Prostate gland (tissue), 2 donors: ENCODE measurements at regions not wholly inside any gene's neighbourhood (a gene's known extent, or its start where the extent isn't known, plus 50 kb on each side); places are given as distances from the start of the nearest gene placed in this dataset.

ENCODE experiments used
- DNase-seq: peaks from one replicate; pipeline ENCODE4 v3.0.0-alpha.2; 2019; ENCODE audit warnings: low spot score
- H3K27ac ChIP-seq, 2 donors: fragments of 200-600 bp; sonication (generic); 2 replicates each; pipeline ENCODE4 v1.5.1; 2017 to 2019
- H3K27me3 ChIP-seq: fragments of 200-600 bp; sonication (generic); replicated peaks from 2 replicates; pipeline ENCODE4 v1.5.1; 2019; ENCODE audit not compliant: insufficient read depth
- H3K36me3 ChIP-seq, 2 donors: fragments of 200-600 bp; sonication (generic); 1 replicate in 1 of 2; 2 replicates in 1 of 2; pipeline versions ENCODE4 v1.5.1 to v1.8.1; 2017 to 2019
- H3K4me1 ChIP-seq: fragments of 200-600 bp; sonication (generic); replicated peaks from 2 replicates; pipeline ENCODE4 v1.5.1; 2019
- H3K4me3 ChIP-seq, 2 donors: fragments of 200-600 bp; sonication (generic); 2 replicates each; pipeline ENCODE4 v1.5.1; 2017 to 2019
- H3K9me3 ChIP-seq: fragments of 200-600 bp; sonication (generic); 2 replicates; pipeline ENCODE4 v1.5.1; 2017
- POLR2A ChIP-seq: fragments of 450-650 bp; IDR thresholded peaks from one replicate; pipeline ENCODE4 v1.6.1; 2016; ENCODE audit warnings: antibody characterized with exemption, mild to moderate bottlenecking
- POLR2AphosphoS5 ChIP-seq: sonication (generic); formaldehyde crosslinking; IDR thresholded peaks from one replicate; pipeline ENCODE4 v1.6.1; 2017; ENCODE audit warnings: antibody characterized with exemption
- WGBS: methylation state at CpG from one replicate; pipeline ENCODE4 v1.1.5; 2018; 5-methylcytosine and 5-hydroxymethylcytosine counted together
- intact Hi-C: fragments of 100-400 bp; cut with DNase I; formaldehyde crosslinking; loops from one replicate; pipeline ENCODE4 v1.14.2; 2022
- TF ChIP-seq, protein P1 (sequence below), 4 experiments: fragments of 200-600 bp in 2 of 4; fragments of 450-650 bp in 2 of 4; sonication (generic) in 2 of 4; IDR thresholded peaks; 1 replicate in 3 of 4; 2 replicates in 1 of 4; pipeline ENCODE4 v1.5.1; 2016 to 2019; ENCODE audit warnings: antibody characterized with exemption in 4 of 4, mild to moderate bottlenecking in 2 of 4, moderate library complexity in 2 of 4

DNA sequence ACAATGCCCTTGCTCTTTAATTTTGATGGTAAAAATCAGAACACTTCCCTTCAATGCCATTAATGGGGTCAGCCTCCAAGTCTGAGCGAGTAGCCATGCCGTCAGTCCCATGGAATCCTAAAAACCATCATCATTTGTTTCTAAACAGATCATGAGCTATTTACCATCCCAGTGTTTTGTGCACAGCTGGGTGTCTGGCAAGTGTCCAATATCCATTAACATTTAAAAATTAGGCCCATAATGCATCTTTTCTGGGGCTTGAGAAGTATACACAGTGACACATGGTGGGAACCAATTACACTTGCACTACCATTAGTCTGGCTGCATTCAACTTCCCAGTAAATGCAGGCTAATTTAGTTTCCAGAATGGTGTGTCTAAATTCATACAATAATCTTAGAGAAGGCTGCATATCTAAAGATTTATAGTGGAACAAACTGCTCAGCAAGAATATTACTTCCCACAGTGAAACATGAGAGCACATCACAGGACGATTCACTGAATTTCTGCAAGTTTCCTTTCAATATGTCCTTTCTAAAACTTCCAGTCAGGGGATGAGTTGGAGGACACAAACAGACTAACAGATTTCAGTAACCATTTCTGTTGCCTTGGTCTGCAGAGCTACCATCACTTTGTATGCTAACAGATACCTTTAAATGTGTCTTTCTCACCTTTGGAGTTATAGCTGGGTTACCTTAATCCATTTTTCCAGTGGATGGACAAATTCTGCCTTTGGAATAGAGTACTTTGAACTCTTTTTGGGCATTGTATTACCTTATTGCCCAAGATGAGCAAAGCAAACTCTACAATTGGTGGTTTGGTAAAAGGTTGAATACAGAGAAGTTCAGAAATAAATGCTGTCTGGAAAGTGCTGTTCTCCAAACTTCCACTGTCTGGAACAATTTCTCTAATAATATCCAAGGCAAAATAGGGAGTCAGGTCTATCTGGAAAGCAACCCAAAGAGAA, 258.0 kb downstream of the PTBP2 start:
- no peak overlapping the region for H3K27ac ChIP-seq
- WGBS, result 65% methylated on average over 3 of the region's 3 CpGs
- DNase-seq, result no peak
- H3K4me3 ChIP-seq, result no peak overlapping the region
- no peaks in the 10 kb centered on the region for H3K27me3 ChIP-seq
- H3K9me3 ChIP-seq, result no peaks in the 10 kb centered on the region
- intact Hi-C loops, result no loop called here
- no peaks in the 10 kb centered on the region for H3K4me1 ChIP-seq
- H3K36me3 ChIP-seq, result no peaks in the 10 kb centered on the region
- TF ChIP-seq POLR2A (no peak), POLR2AphosphoS5 (no peak)
- TF ChIP-seq, protein P1, sequence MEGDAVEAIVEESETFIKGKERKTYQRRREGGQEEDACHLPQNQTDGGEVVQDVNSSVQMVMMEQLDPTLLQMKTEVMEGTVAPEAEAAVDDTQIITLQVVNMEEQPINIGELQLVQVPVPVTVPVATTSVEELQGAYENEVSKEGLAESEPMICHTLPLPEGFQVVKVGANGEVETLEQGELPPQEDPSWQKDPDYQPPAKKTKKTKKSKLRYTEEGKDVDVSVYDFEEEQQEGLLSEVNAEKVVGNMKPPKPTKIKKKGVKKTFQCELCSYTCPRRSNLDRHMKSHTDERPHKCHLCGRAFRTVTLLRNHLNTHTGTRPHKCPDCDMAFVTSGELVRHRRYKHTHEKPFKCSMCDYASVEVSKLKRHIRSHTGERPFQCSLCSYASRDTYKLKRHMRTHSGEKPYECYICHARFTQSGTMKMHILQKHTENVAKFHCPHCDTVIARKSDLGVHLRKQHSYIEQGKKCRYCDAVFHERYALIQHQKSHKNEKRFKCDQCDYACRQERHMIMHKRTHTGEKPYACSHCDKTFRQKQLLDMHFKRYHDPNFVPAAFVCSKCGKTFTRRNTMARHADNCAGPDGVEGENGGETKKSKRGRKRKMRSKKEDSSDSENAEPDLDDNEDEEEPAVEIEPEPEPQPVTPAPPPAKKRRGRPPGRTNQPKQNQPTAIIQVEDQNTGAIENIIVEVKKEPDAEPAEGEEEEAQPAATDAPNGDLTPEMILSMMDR (IDR thresholded peaks at IDR 0.05), result no peak

DNA sequence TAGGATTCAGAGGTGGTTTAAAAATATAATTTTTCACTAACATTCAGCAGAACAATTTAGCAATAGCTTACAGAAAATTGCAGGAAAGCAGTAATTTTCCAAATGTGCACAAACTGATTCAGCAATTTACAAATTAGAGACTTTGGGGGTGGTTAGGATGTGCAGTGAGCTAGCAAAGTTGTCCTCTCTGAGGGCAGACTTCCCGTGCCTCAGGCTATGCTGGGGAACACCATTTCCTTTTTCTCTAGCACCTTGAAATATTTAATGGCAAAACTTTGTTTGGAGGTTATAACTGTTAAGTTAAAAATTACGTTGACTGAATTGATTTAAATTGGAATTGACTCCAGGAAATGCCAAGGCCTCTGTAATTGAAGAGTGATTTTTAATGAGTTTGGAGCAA, 258.9 kb downstream of the PTBP2 start:
- Histone ChIP-seq H3K4me1 (no peaks in the 10 kb centered on the region), H3K4me3 (no peak overlapping the region), H3K27ac (no peak overlapping the region), H3K9me3 (no peaks in the 10 kb centered on the region), H3K36me3 (no peaks in the 10 kb centered on the region), H3K27me3 (no peaks in the 10 kb centered on the region)
- intact Hi-C loops, result no loop called here
- TF ChIP-seq POLR2AphosphoS5 (no peak), POLR2A (no peak)
- TF ChIP-seq, protein P1 (IDR thresholded peaks at IDR 0.05), result no peak
- no peak for DNase-seq
- 29% methylated on average over 2 of the region's 2 CpGs for WGBS

DNA sequence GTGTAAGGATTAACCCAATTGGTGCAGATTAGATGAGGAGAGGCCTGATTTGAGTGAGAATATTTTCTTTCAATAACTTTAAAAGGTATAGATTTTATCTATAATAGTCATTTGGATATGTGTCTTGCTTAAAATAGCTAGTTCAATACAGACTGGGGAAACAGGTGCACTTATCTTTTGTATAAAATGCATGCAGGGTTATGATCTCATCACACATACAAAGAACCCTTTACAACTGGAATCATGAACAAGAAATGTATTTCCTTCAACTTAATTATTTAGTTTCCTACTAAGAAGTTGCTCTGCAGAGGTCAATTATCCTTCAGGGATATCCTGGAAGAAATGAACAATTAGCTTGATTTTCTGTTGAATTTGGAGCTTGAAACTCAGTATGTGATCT, 259.6 kb downstream of the PTBP2 start:
- H3K27me3 ChIP-seq, result no peaks in the 10 kb centered on the region
- no peaks in the 10 kb centered on the region for H3K4me1 ChIP-seq

DNA sequence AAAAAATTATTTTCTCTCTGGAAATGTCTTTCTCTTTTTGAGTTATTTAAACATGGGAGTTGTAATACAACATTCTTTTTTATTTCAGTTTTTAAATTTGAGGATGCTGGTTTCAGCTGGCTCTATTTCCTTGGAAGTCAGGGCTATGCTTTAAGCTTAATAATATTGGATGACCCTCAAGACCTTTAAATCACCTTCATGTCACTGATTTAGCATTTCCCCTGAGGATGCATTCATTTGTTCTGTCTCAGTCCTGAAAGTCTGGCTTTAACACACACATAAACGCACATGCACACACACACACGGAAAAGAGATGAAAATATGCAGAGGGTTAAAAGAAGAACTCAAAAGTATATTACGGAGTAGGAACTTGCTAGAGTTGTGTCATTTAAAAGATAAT, 260.5 kb downstream of the PTBP2 start:
- Histone ChIP-seq H3K9me3 (no peaks in the 10 kb centered on the region), H3K27ac (no peak overlapping the region), H3K4me3 (no peak overlapping the region), H3K36me3 (no peaks in the 10 kb centered on the region), H3K27me3 (no peaks in the 10 kb centered on the region), H3K4me1 (no peaks in the 10 kb centered on the region)
- DNase-seq, result no peak
- intact Hi-C loops, result no loop called here
- TF ChIP-seq POLR2AphosphoS5, result no peak
- TF ChIP-seq, protein P1 (IDR thresholded peaks at IDR 0.05), result no peak
- TF ChIP-seq POLR2A, result no peak
- 68% methylated on average over 3 of the region's 3 CpGs for WGBS

More for the DNA sequence above, 259.6 kb downstream of the PTBP2 start:
- intact Hi-C loops, result no loop called here
- H3K36me3 ChIP-seq, result no peaks in the 10 kb centered on the region
- H3K9me3 ChIP-seq, result no peaks in the 10 kb centered on the region
- TF ChIP-seq, protein P1 (IDR thresholded peaks at IDR 0.05), result no peak
- TF ChIP-seq POLR2AphosphoS5 (no peak), POLR2A (no peak)
- no peak overlapping the region for H3K27ac ChIP-seq
- DNase-seq, result no peak
- no peak overlapping the region for H3K4me3 ChIP-seq

DNA sequence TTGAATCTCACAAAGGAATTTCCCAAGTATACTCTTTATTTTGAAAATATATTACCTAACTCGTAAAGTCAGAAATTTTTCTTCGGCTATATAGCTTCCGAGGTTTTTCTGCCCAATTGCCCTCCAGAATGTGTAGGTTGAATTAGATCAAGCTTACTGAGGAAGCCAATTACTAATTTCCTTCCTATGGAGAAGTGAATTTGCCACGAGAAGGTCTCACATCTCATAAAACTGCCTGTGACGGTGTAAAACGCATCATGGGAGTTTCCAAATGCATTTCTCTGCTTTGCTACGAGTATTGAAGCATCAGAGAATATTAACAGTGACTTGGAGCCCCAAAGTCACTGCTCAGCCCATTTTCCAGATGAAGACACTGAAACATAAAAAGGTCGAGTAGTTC, 262.3 kb downstream of the PTBP2 start:
- Histone ChIP-seq H3K27me3 (no peaks in the 10 kb centered on the region), H3K9me3 (no peaks in the 10 kb centered on the region), H3K4me3 (no peak overlapping the region), H3K4me1 (no peaks in the 10 kb centered on the region), H3K36me3 (no peaks in the 10 kb centered on the region), H3K27ac (no peak overlapping the region)
- WGBS, result 81% methylated on average over 8 of the region's 8 CpGs
- no peak for DNase-seq
- intact Hi-C loops, result no loop called here
- TF ChIP-seq POLR2A (no peak), POLR2AphosphoS5 (no peak)
